ENCODE measurements at regions not wholly inside any gene's neighbourhood (a gene's known extent, or its start where the extent isn't known, plus 50 kb on each side); places are given as distances from the start of the nearest gene placed in this dataset.

DNA sequence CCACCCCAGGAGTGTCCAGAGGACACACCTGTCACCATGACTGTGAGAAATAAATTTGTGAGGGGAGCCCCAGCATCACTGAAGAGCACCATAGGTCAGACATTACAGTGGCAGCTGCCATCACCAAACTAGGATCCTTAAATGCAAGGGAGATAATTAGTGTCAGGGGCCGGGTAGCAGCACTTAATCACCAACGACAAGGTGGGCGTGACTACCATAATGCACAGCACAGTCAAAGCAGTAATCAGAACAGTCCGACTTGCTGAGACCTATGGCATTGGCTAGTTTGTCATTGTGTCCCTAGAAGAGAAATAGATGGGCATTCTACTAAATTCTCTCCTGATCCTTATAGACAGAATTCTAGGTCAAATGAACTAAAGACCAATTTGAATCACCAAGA is 856.7 kb upstream of the GOT2 start:
- TF ChIP-seq, protein P1, sequence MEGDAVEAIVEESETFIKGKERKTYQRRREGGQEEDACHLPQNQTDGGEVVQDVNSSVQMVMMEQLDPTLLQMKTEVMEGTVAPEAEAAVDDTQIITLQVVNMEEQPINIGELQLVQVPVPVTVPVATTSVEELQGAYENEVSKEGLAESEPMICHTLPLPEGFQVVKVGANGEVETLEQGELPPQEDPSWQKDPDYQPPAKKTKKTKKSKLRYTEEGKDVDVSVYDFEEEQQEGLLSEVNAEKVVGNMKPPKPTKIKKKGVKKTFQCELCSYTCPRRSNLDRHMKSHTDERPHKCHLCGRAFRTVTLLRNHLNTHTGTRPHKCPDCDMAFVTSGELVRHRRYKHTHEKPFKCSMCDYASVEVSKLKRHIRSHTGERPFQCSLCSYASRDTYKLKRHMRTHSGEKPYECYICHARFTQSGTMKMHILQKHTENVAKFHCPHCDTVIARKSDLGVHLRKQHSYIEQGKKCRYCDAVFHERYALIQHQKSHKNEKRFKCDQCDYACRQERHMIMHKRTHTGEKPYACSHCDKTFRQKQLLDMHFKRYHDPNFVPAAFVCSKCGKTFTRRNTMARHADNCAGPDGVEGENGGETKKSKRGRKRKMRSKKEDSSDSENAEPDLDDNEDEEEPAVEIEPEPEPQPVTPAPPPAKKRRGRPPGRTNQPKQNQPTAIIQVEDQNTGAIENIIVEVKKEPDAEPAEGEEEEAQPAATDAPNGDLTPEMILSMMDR (conservative IDR thresholded peaks at IDR 0.05; ENCODE audit: low read depth, low read length), result no peak
- TF ChIP-seq EZH2 (IDR thresholded peaks at IDR 0.05; ENCODE audit: low read length, unreplicated experiment), result no peak
- no peak for TF ChIP-seq EZH2phosphoT487 (IDR thresholded peaks at IDR 0.05; ENCODE audit: borderline replicate concordance, low read length)

Measured in PC-3 (cell line).